CD4-positive, CD25-positive, alpha-beta regulatory T cell (primary cell): ENCODE measurements at regions not wholly inside any gene's neighbourhood (a gene's known extent, or its start where the extent isn't known, plus 50 kb on each side); places are given as distances from the start of the nearest gene placed in this dataset.

ENCODE experiments used
- ATAC-seq, 2 donors: fragments of 150-1000 bp; cut with Tn5 transposase; one replicate each; pipeline ENCODE4 v1.10.0; 2021; ENCODE audit warnings: low read depth in 2 of 2, moderate number of reproducible peaks in 2 of 2, moderate library complexity in 1 of 2
- DNase-seq, 3 donors: peaks; one replicate each; pipeline versions ENCODE4 v3.0.0 to v3.0.0-alpha.2; 2012 to 2022; ENCODE audit warnings: mixed read lengths in 1 of 3
- H3K27ac ChIP-seq: one replicate; pipeline ENCODE4 v1.7.0; 2013; ENCODE audit warnings: mild to moderate bottlenecking, low read length; ENCODE audit not compliant: insufficient read depth, poor library complexity, severe bottlenecking
- H3K27me3 ChIP-seq: one replicate; pipeline ENCODE4 v1.7.0; 2013; ENCODE audit warnings: low read length; ENCODE audit not compliant: control insufficient read depth, insufficient read depth
- H3K36me3 ChIP-seq: one replicate; pipeline ENCODE4 v1.7.0; 2013; ENCODE audit warnings: mild to moderate bottlenecking, low read length, moderate library complexity; ENCODE audit not compliant: control insufficient read depth, insufficient read depth
- H3K4me1 ChIP-seq: 2 replicates; pipeline ENCODE4 v1.7.0; 2013; ENCODE audit warnings: mild to moderate bottlenecking, low read length; ENCODE audit not compliant: insufficient read depth, control insufficient read depth, poor library complexity, severe bottlenecking
- H3K4me3 ChIP-seq: one replicate; pipeline ENCODE4 v1.7.0; 2013; ENCODE audit warnings: low read depth, mild to moderate bottlenecking, low read length, moderate library complexity
- H3K9me3 ChIP-seq, 2 experiments: 1 replicate in 1 of 2; 2 replicates in 1 of 2; pipeline ENCODE4 v1.7.0; 2013; ENCODE audit warnings: low read length in 2 of 2, mild to moderate bottlenecking in 1 of 2, moderate library complexity in 1 of 2; ENCODE audit not compliant: control insufficient read depth in 2 of 2
- H3K27ac Mint-ChIP-seq, 3 donors: one replicate each; pipeline ENCODE4 v1.8.0; 2020 to 2022; ENCODE audit warnings: mild to moderate bottlenecking in 3 of 3, mixed read lengths in 3 of 3, moderate library complexity in 2 of 3
- H3K27me3 Mint-ChIP-seq: one replicate; pipeline ENCODE4 v1.8.0; 2022; ENCODE audit warnings: mild to moderate bottlenecking, mixed read lengths
- H3K36me3 Mint-ChIP-seq: one replicate; pipeline ENCODE4 v1.8.0; 2020; ENCODE audit warnings: mixed read lengths
- H3K4me1 Mint-ChIP-seq, 4 donors: one replicate each; pipeline ENCODE4 v1.8.0; 2020 to 2022; ENCODE audit warnings: mixed read lengths in 4 of 4, mild to moderate bottlenecking in 1 of 4
- H3K4me3 Mint-ChIP-seq, 4 donors: one replicate each; pipeline ENCODE4 v1.8.0; 2020 to 2022; ENCODE audit warnings: mild to moderate bottlenecking in 4 of 4, mixed read lengths in 4 of 4, moderate library complexity in 3 of 4
- H3K9me3 Mint-ChIP-seq, 7 donors: one replicate each; pipeline ENCODE4 v1.8.0; 2020 to 2022; ENCODE audit warnings: mixed read lengths in 7 of 7, mild to moderate bottlenecking in 3 of 7, moderate library complexity in 2 of 7

DNA sequence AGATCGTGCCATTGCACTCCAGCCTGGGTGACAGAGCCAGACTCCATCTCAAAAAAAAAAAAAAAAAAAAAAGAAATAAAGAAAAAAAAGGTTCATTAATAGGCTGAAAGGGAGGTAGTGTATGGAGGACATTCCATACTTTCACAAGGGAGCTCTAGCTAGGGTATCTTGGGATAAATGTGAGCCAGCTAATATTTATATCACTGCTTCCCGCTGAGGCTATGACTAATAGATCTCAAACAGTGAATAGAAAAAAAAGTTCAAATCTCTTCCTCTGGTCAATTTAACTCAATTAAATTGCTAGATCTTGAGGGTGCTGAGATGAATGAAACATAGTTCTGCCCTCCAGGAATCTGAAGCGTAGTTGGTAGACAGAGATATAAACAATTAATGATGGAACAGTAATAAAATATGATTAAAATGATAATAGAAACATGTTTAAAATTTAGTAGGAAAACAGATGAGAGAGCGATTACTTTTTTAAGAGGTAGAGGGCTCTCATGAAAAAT lies 55.7 kb upstream of the SHISA3 start:
- H3K36me3 ChIP-seq = no peaks in the 10 kb centered on the region
- Mint-ChIP-seq H3K27ac (no peak overlapping the region), H3K4me3 (no peak overlapping the region), H3K27me3 (peaks cover 9% of the 10 kb centered on the region), H3K4me1 (no peaks in the 10 kb centered on the region), H3K9me3 (peaks cover 0 to 2% (median 0%) of the 10 kb centered on the region in 7 donors), H3K36me3 (no peaks in the 10 kb centered on the region)
- H3K4me3 ChIP-seq = no peak overlapping the region
- H3K27me3 ChIP-seq = no peaks in the 10 kb centered on the region
- H3K27ac ChIP-seq = no peak overlapping the region
- no peaks in the 10 kb centered on the region for H3K4me1 ChIP-seq
- DNase-seq = no peak
- ATAC-seq = no peak
- no peaks in the 10 kb centered on the region for H3K9me3 ChIP-seq

DNA sequence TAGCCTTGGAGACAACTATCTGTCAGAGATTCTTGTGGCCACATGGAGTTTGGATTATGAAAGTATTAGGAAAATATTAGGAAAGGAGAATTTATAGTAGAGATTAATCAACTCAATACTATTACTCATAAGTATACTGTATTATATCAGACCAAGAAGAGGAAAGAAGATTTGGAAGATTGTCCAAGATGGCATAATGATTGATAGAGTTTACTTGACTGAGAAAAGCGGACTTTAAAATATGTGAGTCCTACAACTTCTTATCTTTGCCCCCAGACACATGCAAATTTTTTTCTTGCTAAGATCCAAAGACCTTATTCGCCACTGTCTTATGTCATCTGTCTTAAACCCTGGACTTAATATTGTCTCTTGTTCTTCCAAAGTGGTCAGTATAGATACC lies 54.8 kb upstream of the SHISA3 start:
- Mint-ChIP-seq H3K4me3 (no peak overlapping the region), H3K9me3 (peaks cover 0 to 2% (median 0%) of the 10 kb centered on the region in 7 donors), H3K27me3 (peaks cover 9% of the 10 kb centered on the region), H3K36me3 (no peaks in the 10 kb centered on the region), H3K4me1 (no peaks in the 10 kb centered on the region), H3K27ac (no peak overlapping the region)
- Histone ChIP-seq H3K36me3 (no peaks in the 10 kb centered on the region), H3K4me1 (no peaks in the 10 kb centered on the region), H3K27me3 (no peaks in the 10 kb centered on the region), H3K27ac (no peak overlapping the region), H3K4me3 (no peak overlapping the region), H3K9me3 (no peaks in the 10 kb centered on the region)
- ATAC-seq (no peak), DNase-seq (no peak)

GRCh38 chr4:42344309-42344708 lies 53.0 kb upstream of the SHISA3 start:
- Mint-ChIP-seq H3K4me3 (no peak overlapping the region), H3K4me1 (no peaks in the 10 kb centered on the region), H3K27ac (no peak overlapping the region), H3K36me3 (no peaks in the 10 kb centered on the region), H3K9me3 (peaks cover 0 to 1% (median 0%) of the 10 kb centered on the region in 7 donors), H3K27me3 (peaks cover 8% of the 10 kb centered on the region)
- no peaks in the 10 kb centered on the region for H3K9me3 ChIP-seq
- H3K27ac ChIP-seq = no peak overlapping the region
- H3K36me3 ChIP-seq = no peaks in the 10 kb centered on the region
- H3K4me3 ChIP-seq = no peak overlapping the region
- H3K4me1 ChIP-seq = no peaks in the 10 kb centered on the region
- H3K27me3 ChIP-seq = no peaks in the 10 kb centered on the region
- ATAC-seq (no peak), DNase-seq (no peak)

- Mint-ChIP-seq H3K9me3 (peaks cover 0 to 1% (median 0%) of the 10 kb centered on the region in 7 donors), H3K27me3 (peaks cover 3% of the 10 kb centered on the region), H3K36me3 (no peaks in the 10 kb centered on the region), H3K4me3 (no peak overlapping the region), H3K4me1 (no peaks in the 10 kb centered on the region), H3K27ac (no peak overlapping the region)
- DNase-seq = no peak
- no peaks in the 10 kb centered on the region for H3K9me3 ChIP-seq
- no peaks in the 10 kb centered on the region for H3K36me3 ChIP-seq
- H3K27me3 ChIP-seq = no peaks in the 10 kb centered on the region
- ATAC-seq = no peak
- no peaks in the 10 kb centered on the region for H3K4me1 ChIP-seq
- no peak overlapping the region for H3K4me3 ChIP-seq
- H3K27ac ChIP-seq = no peak overlapping the region
These were observed 52.5 kb upstream of the SHISA3 start for GRCh38 chr4:42344749-42345148.

DNA sequence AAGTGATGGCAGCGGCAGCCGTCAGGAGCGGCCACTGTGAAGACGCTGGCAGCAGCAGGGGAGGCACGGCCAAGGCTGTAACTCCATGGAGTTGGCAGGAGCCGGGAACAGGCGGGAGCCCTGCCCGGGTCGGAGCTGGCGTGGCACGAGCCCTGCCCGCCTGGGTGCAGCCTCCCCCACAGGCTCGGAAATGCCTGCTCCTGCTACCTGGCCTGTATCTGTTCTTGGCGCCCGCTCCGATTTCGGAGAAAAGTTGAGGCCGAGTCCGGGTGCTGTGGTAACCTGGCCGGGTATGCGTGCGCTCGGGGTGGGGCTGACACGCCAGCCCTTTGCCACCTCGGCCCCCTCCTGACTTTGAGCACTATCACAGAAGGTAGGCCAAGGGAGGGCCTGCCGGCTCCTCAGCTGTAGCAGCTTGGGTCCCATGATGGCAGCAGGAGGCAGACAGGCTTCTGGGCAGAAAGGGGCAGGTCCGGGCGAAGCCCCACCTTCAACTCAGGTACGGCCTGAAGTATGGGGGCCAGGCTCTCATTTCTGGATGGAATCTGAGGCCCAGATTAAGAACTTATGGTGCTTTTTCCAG lies 51.2 kb upstream of the SHISA3 start:
- DNase-seq (no peak), ATAC-seq (no peak)
- Mint-ChIP-seq H3K4me1 (no peaks in the 10 kb centered on the region), H3K4me3 (no peak overlapping the region), H3K36me3 (no peaks in the 10 kb centered on the region), H3K27me3 (no peaks in the 10 kb centered on the region), H3K9me3 (peaks cover 0 to 2% (median 0%) of the 10 kb centered on the region in 7 donors), H3K27ac (no peak overlapping the region)
- no peaks in the 10 kb centered on the region for H3K36me3 ChIP-seq
- H3K4me3 ChIP-seq = no peak overlapping the region
- H3K27me3 ChIP-seq = no peaks in the 10 kb centered on the region
- H3K27ac ChIP-seq = no peak overlapping the region
- no peaks in the 10 kb centered on the region for H3K9me3 ChIP-seq
- no peaks in the 10 kb centered on the region for H3K4me1 ChIP-seq

GRCh38 chr4:42347076-42347475 lies 50.2 kb upstream of the SHISA3 start:
- ATAC-seq (no peak), DNase-seq (no peak)
- Mint-ChIP-seq H3K27ac (no peak overlapping the region), H3K27me3 (no peaks in the 10 kb centered on the region), H3K36me3 (no peaks in the 10 kb centered on the region), H3K4me1 (no peaks in the 10 kb centered on the region), H3K9me3 (peaks cover 0 to 2% (median 0%) of the 10 kb centered on the region in 7 donors), H3K4me3 (no peak overlapping the region)
- H3K9me3 ChIP-seq = no peaks in the 10 kb centered on the region
- H3K27me3 ChIP-seq = peaks cover 2% of the 10 kb centered on the region
- H3K36me3 ChIP-seq = no peaks in the 10 kb centered on the region
- H3K27ac ChIP-seq = no peak overlapping the region
- H3K4me3 ChIP-seq = no peak overlapping the region
- no peaks in the 10 kb centered on the region for H3K4me1 ChIP-seq
